ENCODE measurements at regions not wholly inside any gene's neighbourhood (a gene's known extent, or its start where the extent isn't known, plus 50 kb on each side); places are given as distances from the start of the nearest gene placed in this dataset.
"Not testable (repeated sequence)": the region's sequence is repeated elsewhere in the genome, so short reads cannot be mapped to it uniquely, and the experiment has no call there.

GRCh38 chr13:69615055-69615454, 492.6 kb upstream of the ATXN8OS start:
- not testable (repeated sequence) for TF ChIP-seq CTCF, EP300, POLR2A, POLR2AphosphoS5 (IDR thresholded peaks at IDR 0.05)

Data from sigmoid colon (tissue), 4 donors.